ENCODE measurements at regions not wholly inside any gene's neighbourhood (a gene's known extent, or its start where the extent isn't known, plus 50 kb on each side); places are given as distances from the start of the nearest gene placed in this dataset.

DNA sequence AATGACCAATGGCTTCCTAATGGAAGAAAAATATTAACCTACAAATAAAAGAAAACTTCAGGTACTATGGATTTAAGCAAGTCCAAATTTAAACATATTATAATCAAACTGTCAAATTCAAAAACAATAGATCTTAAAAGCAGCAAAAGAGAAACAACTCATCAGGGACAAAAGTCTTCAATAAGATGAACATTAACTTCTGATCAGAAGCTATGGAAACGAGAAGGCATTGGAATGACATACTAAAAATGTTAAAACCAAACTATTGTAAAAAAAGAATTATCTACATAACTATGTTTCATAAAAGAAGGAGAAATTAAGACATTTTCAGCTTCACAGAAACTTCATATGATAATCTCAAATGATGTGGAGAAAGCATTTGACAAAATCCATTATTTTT is 334.7 kb downstream of the ANKRD7 start:
- Histone ChIP-seq H3K27ac (ENCODE audit: low read length) (no peak overlapping the region), H3K9me3 (ENCODE audit: low read length) (no peaks in the 10 kb centered on the region), H3K4me3 (ENCODE audit: low read length) (no peak overlapping the region)

DNA sequence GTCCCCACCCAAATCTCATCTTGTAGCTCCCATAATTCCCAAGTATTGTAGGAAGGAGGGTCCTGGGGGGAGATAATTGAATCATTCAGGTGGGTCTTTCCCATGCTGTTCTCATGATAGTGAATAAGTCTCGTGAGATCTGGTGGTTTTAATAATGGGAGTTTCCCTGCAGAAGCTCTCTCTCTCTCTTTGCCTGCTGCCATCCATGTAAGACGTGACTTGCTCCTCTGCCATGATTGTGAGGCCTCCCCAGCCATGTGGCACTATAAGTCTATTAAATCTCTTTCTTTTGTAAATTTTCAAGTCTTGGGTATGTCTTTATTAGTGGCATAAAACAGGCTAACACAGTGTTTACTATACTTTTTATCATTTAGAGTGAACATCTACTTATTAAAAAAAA is 338.8 kb downstream of the ANKRD7 start:
- H3K36me3 ChIP-seq (ENCODE audit: insufficient read depth, low read length), result no peaks in the 10 kb centered on the region
- H4K20me1 ChIP-seq (ENCODE audit: insufficient read depth), result no peaks in the 10 kb centered on the region
- no peak overlapping the region for H3K4me3 ChIP-seq (ENCODE audit: low read length)
- H3K9me2 ChIP-seq (ENCODE audit: insufficient read depth, low read length), result no peaks in the 10 kb centered on the region
- no peaks in the 10 kb centered on the region for H3K79me2 ChIP-seq (replicated peaks; ENCODE audit: insufficient read depth, low read length)
- H3K9ac ChIP-seq (ENCODE audit: low read length), result no peak overlapping the region
- no peaks in the 10 kb centered on the region for H3K27me3 ChIP-seq (ENCODE audit: insufficient read depth, low read depth, low read length)
- TF ChIP-seq POLR2AphosphoS5 (IDR thresholded peaks at IDR 0.05) (no peak), EP300 (conservative IDR thresholded peaks at IDR 0.05; ENCODE audit: poor library complexity, severe bottlenecking) (no peak), SMC3 (conservative IDR thresholded peaks at IDR 0.05; ENCODE audit: poor library complexity) (no peak), MXI1 (conservative IDR thresholded peaks at IDR 0.05; ENCODE audit: poor library complexity, severe bottlenecking) (no peak), TAF1 (IDR thresholded peaks at IDR 0.05; ENCODE audit: low read depth) (no peak), EZH2 (IDR thresholded peaks at IDR 0.05; ENCODE audit: borderline replicate concordance, insufficient read depth, low read length, poor library complexity, severe bottlenecking) (no peak), RAD21 (conservative IDR thresholded peaks at IDR 0.05) (no peak)
- TF ChIP-seq, protein P1, sequence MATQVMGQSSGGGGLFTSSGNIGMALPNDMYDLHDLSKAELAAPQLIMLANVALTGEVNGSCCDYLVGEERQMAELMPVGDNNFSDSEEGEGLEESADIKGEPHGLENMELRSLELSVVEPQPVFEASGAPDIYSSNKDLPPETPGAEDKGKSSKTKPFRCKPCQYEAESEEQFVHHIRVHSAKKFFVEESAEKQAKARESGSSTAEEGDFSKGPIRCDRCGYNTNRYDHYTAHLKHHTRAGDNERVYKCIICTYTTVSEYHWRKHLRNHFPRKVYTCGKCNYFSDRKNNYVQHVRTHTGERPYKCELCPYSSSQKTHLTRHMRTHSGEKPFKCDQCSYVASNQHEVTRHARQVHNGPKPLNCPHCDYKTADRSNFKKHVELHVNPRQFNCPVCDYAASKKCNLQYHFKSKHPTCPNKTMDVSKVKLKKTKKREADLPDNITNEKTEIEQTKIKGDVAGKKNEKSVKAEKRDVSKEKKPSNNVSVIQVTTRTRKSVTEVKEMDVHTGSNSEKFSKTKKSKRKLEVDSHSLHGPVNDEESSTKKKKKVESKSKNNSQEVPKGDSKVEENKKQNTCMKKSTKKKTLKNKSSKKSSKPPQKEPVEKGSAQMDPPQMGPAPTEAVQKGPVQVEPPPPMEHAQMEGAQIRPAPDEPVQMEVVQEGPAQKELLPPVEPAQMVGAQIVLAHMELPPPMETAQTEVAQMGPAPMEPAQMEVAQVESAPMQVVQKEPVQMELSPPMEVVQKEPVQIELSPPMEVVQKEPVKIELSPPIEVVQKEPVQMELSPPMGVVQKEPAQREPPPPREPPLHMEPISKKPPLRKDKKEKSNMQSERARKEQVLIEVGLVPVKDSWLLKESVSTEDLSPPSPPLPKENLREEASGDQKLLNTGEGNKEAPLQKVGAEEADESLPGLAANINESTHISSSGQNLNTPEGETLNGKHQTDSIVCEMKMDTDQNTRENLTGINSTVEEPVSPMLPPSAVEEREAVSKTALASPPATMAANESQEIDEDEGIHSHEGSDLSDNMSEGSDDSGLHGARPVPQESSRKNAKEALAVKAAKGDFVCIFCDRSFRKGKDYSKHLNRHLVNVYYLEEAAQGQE (IDR thresholded peaks at IDR 0.05; ENCODE audit: borderline replicate concordance), result no peak
- TF ChIP-seq, protein P2, sequence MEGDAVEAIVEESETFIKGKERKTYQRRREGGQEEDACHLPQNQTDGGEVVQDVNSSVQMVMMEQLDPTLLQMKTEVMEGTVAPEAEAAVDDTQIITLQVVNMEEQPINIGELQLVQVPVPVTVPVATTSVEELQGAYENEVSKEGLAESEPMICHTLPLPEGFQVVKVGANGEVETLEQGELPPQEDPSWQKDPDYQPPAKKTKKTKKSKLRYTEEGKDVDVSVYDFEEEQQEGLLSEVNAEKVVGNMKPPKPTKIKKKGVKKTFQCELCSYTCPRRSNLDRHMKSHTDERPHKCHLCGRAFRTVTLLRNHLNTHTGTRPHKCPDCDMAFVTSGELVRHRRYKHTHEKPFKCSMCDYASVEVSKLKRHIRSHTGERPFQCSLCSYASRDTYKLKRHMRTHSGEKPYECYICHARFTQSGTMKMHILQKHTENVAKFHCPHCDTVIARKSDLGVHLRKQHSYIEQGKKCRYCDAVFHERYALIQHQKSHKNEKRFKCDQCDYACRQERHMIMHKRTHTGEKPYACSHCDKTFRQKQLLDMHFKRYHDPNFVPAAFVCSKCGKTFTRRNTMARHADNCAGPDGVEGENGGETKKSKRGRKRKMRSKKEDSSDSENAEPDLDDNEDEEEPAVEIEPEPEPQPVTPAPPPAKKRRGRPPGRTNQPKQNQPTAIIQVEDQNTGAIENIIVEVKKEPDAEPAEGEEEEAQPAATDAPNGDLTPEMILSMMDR (IDR thresholded peaks at IDR 0.05; ENCODE audit: poor library complexity, severe bottlenecking), result no peak
- no peak overlapping the region for H2AFZ ChIP-seq (ENCODE audit: low read depth, low read length)
- H3K27ac ChIP-seq (ENCODE audit: low read length), result no peak overlapping the region
- no peaks in the 10 kb centered on the region for H3K9me3 ChIP-seq (ENCODE audit: low read length)
- H3K4me2 ChIP-seq (ENCODE audit: low read length), result no peak overlapping the region
- H3F3A ChIP-seq (ENCODE audit: insufficient read depth, low read length, poor library complexity, severe bottlenecking), result no peaks in the 10 kb centered on the region

More for the DNA sequence above, 334.7 kb downstream of the ANKRD7 start:
- TF ChIP-seq, protein P2 (IDR thresholded peaks at IDR 0.05; ENCODE audit: poor library complexity, severe bottlenecking), result no peak
- no peak for TF ChIP-seq EP300 (conservative IDR thresholded peaks at IDR 0.05; ENCODE audit: poor library complexity, severe bottlenecking)
- no peak for TF ChIP-seq MXI1 (conservative IDR thresholded peaks at IDR 0.05; ENCODE audit: poor library complexity, severe bottlenecking)
- TF ChIP-seq TAF1 (IDR thresholded peaks at IDR 0.05; ENCODE audit: low read depth), result no peak
- TF ChIP-seq EZH2 (IDR thresholded peaks at IDR 0.05; ENCODE audit: borderline replicate concordance, insufficient read depth, low read length, poor library complexity, severe bottlenecking), result no peak
- TF ChIP-seq SMC3 (conservative IDR thresholded peaks at IDR 0.05; ENCODE audit: poor library complexity), result no peak
- TF ChIP-seq, protein P1 (IDR thresholded peaks at IDR 0.05; ENCODE audit: borderline replicate concordance), result no peak
- no peak for TF ChIP-seq RAD21 (conservative IDR thresholded peaks at IDR 0.05)
- TF ChIP-seq POLR2AphosphoS5 (IDR thresholded peaks at IDR 0.05), result no peak
- H3K4me2 ChIP-seq (ENCODE audit: low read length), result no peak overlapping the region
- H3K9me2 ChIP-seq (ENCODE audit: insufficient read depth, low read length), result no peaks in the 10 kb centered on the region
- H3K79me2 ChIP-seq (replicated peaks; ENCODE audit: insufficient read depth, low read length), result no peaks in the 10 kb centered on the region
- H4K20me1 ChIP-seq (ENCODE audit: insufficient read depth), result no peaks in the 10 kb centered on the region
- H3F3A ChIP-seq (ENCODE audit: insufficient read depth, low read length, poor library complexity, severe bottlenecking), result no peaks in the 10 kb centered on the region
- no peaks in the 10 kb centered on the region for H3K36me3 ChIP-seq (ENCODE audit: insufficient read depth, low read length)
- H3K9ac ChIP-seq (ENCODE audit: low read length), result no peak overlapping the region
- H3K27me3 ChIP-seq (ENCODE audit: insufficient read depth, low read depth, low read length), result no peaks in the 10 kb centered on the region
- no peak overlapping the region for H2AFZ ChIP-seq (ENCODE audit: low read depth, low read length)

All from neural cell (in vitro differentiated cells).